ENCODE measurements at regions not wholly inside any gene's neighbourhood (a gene's known extent, or its start where the extent isn't known, plus 50 kb on each side); places are given as distances from the start of the nearest gene placed in this dataset.
A peak's percentile ranks its signal among the peaks of the same experiment; 100 is the strongest.

- TF ChIP-seq CTCF (IDR thresholded peaks at IDR 0.05): no peak
- TF ChIP-seq POLR2A (IDR thresholded peaks at IDR 0.05): no peak
- Histone ChIP-seq H3K36me3 (peaks cover 0 to 11% (median 0%) of the 10 kb centered on the region in 9 donors), H3K9me3 (no peaks in the 10 kb centered on the region), H3K4me1 (peaks cover 0 to 55% (median 45%) of the 10 kb centered on the region in 12 donors), H3K27me3 (no peaks in the 10 kb centered on the region), H3K4me3 (peak overlapping the region; percentile 71 to 98 (median 88)), H3K27ac (peak overlapping the region; percentile 95 to 100 (median 99))
- peak in 2 of 4 donors; percentile 22 to 23 for ATAC-seq
- intact Hi-C loops (cut with DNase I): loop anchor here in 9 of 10 donors (2.0 to 10.0 kb wide), 14 partner anchors 63 to 619 kb away; partner anchors contain the start of genes AK4 (in 7 of the 9), LEPR (in 6 of the 9), LEPROT (in 6 of the 9) and JAK1 (in 3 of the 9)
- DNase-seq: peak in 4 of 5 donors; percentile 35 to 72 (median 52)
- 8 to 18% (median 11%) methylated on average over 16 of the region's 16 CpGs for WGBS, 4 donors
These were observed 82.2 kb upstream of the AK4 start for GRCh38 chr1:65065524-65066418.

- peak overlapping the region; percentile 95 to 100 (median 99) for H3K27ac ChIP-seq
- H3K9me3 ChIP-seq: no peaks in the 10 kb centered on the region
- H3K27me3 ChIP-seq: no peaks in the 10 kb centered on the region
- H3K36me3 ChIP-seq: peaks cover 0 to 11% (median 0%) of the 10 kb centered on the region in 9 donors
- DNase-seq (no peak), ATAC-seq (peak in 2 of 4 donors; percentile 11 to 24)
- whole genome bisulfite sequencing, 4 donors: 0 to 1% (median 0%) methylated on average over 14 to 33 of the region's 33 CpGs
- H3K4me3 ChIP-seq: peak overlapping the region; percentile 71 to 98 (median 88)
- peaks cover 0 to 51% (median 42%) of the 10 kb centered on the region in 12 donors for H3K4me1 ChIP-seq
- TF ChIP-seq POLR2A (IDR thresholded peaks at IDR 0.05): no peak
- TF ChIP-seq CTCF (IDR thresholded peaks at IDR 0.05): no peak
- intact Hi-C loops (cut with DNase I): loop anchor here in 9 of 10 donors (2.0 to 10.0 kb wide), 14 partner anchors 64 to 618 kb away; partner anchors contain the start of genes AK4 (in 7 of the 9), LEPR (in 6 of the 9), LEPROT (in 6 of the 9) and JAK1 (in 3 of the 9)
These were observed 81.6 kb upstream of the AK4 start for GRCh38 chr1:65066419-65066765.

- peak overlapping the region; percentile 71 to 98 (median 88) for H3K4me3 ChIP-seq
- peak; percentile 14 to 90 for TF ChIP-seq POLR2A (IDR thresholded peaks at IDR 0.05)
- no peak for TF ChIP-seq CTCF (IDR thresholded peaks at IDR 0.05)
- H3K4me1 ChIP-seq: peaks cover 0 to 50% (median 38%) of the 10 kb centered on the region in 12 donors
- DNase-seq (peak; percentile 92 to 95 (median 94)), ATAC-seq (peak; percentile 79 to 89 (median 88))
- WGBS, 4 donors: 0 to 2% (median 0%) methylated on average over 11 to 101 of the region's 101 CpGs
- no peaks in the 10 kb centered on the region for H3K9me3 ChIP-seq
- intact Hi-C loops (cut with DNase I): loop anchor here in 9 of 10 donors (2.0 to 10.0 kb wide), 14 partner anchors 65 to 618 kb away; partner anchors contain the start of genes AK4 (in 7 of the 9), LEPR (in 6 of the 9), LEPROT (in 6 of the 9) and JAK1 (in 3 of the 9)
- peaks cover 0 to 11% (median 0%) of the 10 kb centered on the region in 9 donors for H3K36me3 ChIP-seq
- peak overlapping the region; percentile 95 to 100 (median 99) for H3K27ac ChIP-seq
- H3K27me3 ChIP-seq: no peaks in the 10 kb centered on the region
These were observed 81.1 kb upstream of the AK4 start for GRCh38 chr1:65066766-65067490.

All from heart left ventricle (tissue), 16 donors.